Head of caudate nucleus (tissue), 42 donors: ENCODE measurements at regions not wholly inside any gene's neighbourhood (a gene's known extent, or its start where the extent isn't known, plus 50 kb on each side); places are given as distances from the start of the nearest gene placed in this dataset.

Experiments used
- DNase-seq, 42 donors: peaks; one replicate each; pipeline versions ENCODE4 v3.0.0 to v3.0.0-alpha.2; 2020 to 2021; ENCODE audit warnings: mixed read lengths in 7 of 42
- intact Hi-C: fragments of 100-400 bp; cut with DNase I; formaldehyde crosslinking; loops from one replicate; pipeline ENCODE4 v1.15.0; 2022

DNA sequence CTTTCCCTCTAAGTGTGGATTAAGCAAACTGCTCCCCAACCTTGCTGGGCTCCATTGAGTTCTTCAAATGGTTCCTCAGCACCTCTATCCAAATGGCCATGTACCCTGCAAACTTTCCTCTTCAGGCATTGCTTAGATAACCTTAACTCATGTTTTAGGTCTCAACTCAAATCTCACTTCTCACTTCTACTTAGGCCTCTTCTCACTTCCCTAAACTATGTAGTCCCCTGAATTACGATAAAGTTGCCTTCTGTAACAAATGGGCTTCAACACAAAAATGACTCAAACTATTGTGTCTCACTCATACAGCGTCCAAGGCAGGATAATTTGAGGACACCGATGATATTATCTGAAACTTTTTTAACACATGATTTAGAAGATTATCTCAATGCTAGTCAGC lies 62.4 kb upstream of the STAC start:
- DNase-seq: no peak
- intact Hi-C loops: no loop called here

DNA sequence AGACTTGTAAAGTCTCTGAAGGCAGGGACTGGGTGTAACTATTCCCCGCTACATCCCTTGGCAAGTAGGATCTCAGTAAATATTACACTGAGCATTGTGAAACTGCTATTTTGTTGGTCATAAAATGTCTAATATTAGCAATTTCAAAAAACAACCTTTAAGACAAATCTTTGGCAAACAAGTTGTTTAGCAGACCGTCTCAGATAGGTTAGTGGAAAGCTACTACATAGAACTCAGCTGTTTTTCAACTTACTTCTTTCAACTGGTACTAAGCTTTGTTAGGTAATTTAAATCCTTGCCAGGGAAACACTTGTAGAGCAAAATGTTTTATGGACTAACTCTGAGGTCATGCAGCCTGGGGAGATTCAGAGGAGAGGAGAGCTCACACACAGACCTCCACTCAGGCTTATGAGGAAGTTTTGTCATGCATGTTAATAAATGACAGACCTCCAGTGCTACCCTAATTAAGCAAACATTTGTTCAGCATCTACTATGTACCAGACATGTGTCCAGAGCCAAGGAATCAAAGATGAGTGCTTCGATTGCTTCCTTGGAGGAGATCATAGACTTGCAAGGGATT lies 61.6 kb upstream of the STAC start:
- intact Hi-C loops: no loop called here
- DNase-seq: no peak

DNA sequence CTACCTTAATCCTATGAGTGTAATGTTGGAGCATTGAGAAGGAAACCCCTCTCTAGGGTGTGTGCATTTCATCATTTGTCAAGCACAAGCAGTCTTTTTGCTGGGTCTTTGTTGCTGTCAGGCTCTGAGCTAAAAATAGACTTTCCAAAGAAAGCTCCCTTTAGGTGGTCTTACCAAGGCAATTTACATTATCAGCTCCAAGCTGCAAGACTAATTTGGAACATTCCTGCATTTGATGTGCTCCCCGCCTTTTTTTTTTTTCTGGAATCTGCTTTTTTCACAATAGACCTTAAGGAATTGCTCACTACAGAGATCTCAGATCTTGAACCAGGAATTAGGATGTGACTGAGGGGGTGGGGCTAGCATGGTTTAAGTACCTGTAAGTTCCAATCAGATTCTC lies 60.6 kb upstream of the STAC start:
- intact Hi-C loops: no loop called here
- no peak for DNase-seq
